ENCODE measurements at regions not wholly inside any gene's neighbourhood (a gene's known extent, or its start where the extent isn't known, plus 50 kb on each side); places are given as distances from the start of the nearest gene placed in this dataset.

DNA sequence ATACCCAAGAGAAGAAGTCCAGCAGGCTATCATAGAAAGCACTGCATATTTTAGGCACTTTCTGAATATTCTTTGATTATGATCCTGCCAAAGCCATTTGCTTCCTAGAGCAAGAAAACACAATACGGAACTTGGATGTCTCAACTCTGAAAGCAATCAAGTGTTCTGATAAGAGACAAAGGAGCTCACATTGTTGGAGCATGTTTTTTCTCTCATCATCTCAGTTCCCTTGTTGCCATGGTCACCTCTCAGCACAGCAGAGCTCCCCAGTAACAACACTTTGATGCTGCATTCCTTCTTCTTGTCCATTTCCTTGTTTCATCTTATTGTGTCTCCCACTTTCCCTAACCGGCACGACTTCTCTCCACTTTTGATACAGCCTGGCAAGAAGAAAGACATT lies 168.7 kb upstream of the FUT9 start:
- no peak for TF ChIP-seq POLR2A (IDR thresholded peaks at IDR 0.05; ENCODE audit: low read length)
- no peak for TF ChIP-seq GATA1 (IDR thresholded peaks at IDR 0.05; ENCODE audit: low read depth, low read length)
